GM21360 (cell line): ENCODE measurements at regions not wholly inside any gene's neighbourhood (a gene's known extent, or its start where the extent isn't known, plus 50 kb on each side); places are given as distances from the start of the nearest gene placed in this dataset.

Experiments
- ATAC-seq: cut with Tn5 transposase; IDR thresholded peaks from one replicate; pipeline ENCODE4 v1.9.1; 2021; ENCODE audit warnings: mild to moderate bottlenecking, moderate library complexity; ENCODE audit not compliant: unreplicated experiment

GRCh38 chr2:53452400-53452799 lies 315.2 kb upstream of the CHAC2 start:
- ATAC-seq, result no peak

- ATAC-seq, result no peak
These were observed 316.7 kb upstream of the CHAC2 start for GRCh38 chr2:53450923-53451322.

GRCh38 chr2:53448591-53448990 lies 319.0 kb upstream of the CHAC2 start:
- ATAC-seq, result no peak

- ATAC-seq, result no peak
These were observed 319.5 kb upstream of the CHAC2 start for GRCh38 chr2:53448086-53448485.

- ATAC-seq, result peak; percentile 83
These were observed 322.1 kb upstream of the CHAC2 start for GRCh38 chr2:53445383-53446070.

GRCh38 chr2:53442783-53443182 lies 324.8 kb upstream of the CHAC2 start:
- no peak for ATAC-seq

- no peak for ATAC-seq
These were observed 325.5 kb upstream of the CHAC2 start for GRCh38 chr2:53442093-53442492.

- no peak for ATAC-seq
These were observed 328.9 kb upstream of the CHAC2 start for GRCh38 chr2:53438692-53439091.

GRCh38 chr2:53438100-53438499 lies 329.5 kb upstream of the CHAC2 start:
- no peak for ATAC-seq

- ATAC-seq, result no peak
These were observed 330.2 kb upstream of the CHAC2 start for GRCh38 chr2:53437371-53437770.

GRCh38 chr2:53436882-53437281 lies 330.7 kb upstream of the CHAC2 start:
- ATAC-seq, result no peak

- no peak for ATAC-seq
These were observed 332.0 kb upstream of the CHAC2 start for GRCh38 chr2:53435610-53436009.

- no peak for ATAC-seq
These were observed 333.1 kb upstream of the CHAC2 start for GRCh38 chr2:53434466-53434865.

GRCh38 chr2:53432936-53433335 lies 334.7 kb upstream of the CHAC2 start:
- no peak for ATAC-seq

GRCh38 chr2:53429901-53430300 lies 337.7 kb upstream of the CHAC2 start:
- no peak for ATAC-seq

- ATAC-seq, result peak; percentile 56
These were observed 342.7 kb upstream of the CHAC2 start for GRCh38 chr2:53424902-53425301.

- no peak for ATAC-seq
These were observed 344.1 kb upstream of the CHAC2 start for GRCh38 chr2:53423465-53423864.

- ATAC-seq, result peak; percentile 58
These were observed 344.6 kb upstream of the CHAC2 start for GRCh38 chr2:53422979-53423378.

GRCh38 chr2:53417385-53417784 lies 350.2 kb upstream of the CHAC2 start:
- ATAC-seq, result no peak

- ATAC-seq, result no peak
These were observed 360.1 kb upstream of the CHAC2 start for GRCh38 chr2:53407363-53408080.

- peak; percentile 63 for ATAC-seq
These were observed 363.7 kb upstream of the CHAC2 start for GRCh38 chr2:53403792-53404413.

- ATAC-seq, result no peak
These were observed 370.5 kb upstream of the CHAC2 start for GRCh38 chr2:53397085-53397484.
